ENCODE measurements at regions not wholly inside any gene's neighbourhood (a gene's known extent, or its start where the extent isn't known, plus 50 kb on each side); places are given as distances from the start of the nearest gene placed in this dataset.
"Not testable (repeated sequence)": the region's sequence is repeated elsewhere in the genome, so short reads cannot be mapped to it uniquely, and the experiment has no call there.

DNA sequence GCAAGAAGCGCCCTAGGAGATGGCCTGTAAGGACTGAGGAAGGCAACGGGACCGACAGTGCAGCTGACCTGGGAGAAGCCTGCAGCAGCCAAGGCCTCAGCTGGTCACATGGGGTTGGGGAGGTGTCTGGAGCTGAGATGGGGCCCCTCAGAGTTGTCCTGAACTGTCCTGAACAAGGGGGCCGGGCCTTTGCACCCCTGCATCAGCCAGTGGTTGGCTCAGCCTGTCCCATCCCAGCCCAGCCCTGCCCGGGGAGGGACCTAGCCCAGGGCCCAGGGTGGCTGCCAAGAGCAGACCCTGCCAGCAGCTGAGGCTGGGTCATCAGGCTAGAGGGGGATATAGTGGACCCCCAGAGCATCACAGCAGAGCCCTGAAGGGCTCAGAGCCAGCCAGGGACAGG lies 122.8 kb upstream of the PPP1R26 start:
- no peak overlapping the region for H3K4me3 ChIP-seq (ENCODE audit: control insufficient read depth, low read depth, low read length)
- TF ChIP-seq, protein P1, sequence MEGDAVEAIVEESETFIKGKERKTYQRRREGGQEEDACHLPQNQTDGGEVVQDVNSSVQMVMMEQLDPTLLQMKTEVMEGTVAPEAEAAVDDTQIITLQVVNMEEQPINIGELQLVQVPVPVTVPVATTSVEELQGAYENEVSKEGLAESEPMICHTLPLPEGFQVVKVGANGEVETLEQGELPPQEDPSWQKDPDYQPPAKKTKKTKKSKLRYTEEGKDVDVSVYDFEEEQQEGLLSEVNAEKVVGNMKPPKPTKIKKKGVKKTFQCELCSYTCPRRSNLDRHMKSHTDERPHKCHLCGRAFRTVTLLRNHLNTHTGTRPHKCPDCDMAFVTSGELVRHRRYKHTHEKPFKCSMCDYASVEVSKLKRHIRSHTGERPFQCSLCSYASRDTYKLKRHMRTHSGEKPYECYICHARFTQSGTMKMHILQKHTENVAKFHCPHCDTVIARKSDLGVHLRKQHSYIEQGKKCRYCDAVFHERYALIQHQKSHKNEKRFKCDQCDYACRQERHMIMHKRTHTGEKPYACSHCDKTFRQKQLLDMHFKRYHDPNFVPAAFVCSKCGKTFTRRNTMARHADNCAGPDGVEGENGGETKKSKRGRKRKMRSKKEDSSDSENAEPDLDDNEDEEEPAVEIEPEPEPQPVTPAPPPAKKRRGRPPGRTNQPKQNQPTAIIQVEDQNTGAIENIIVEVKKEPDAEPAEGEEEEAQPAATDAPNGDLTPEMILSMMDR (IDR thresholded peaks at IDR 0.05; ENCODE audit: control insufficient read depth, insufficient read depth, low read depth, low read length, missing control alignments) = no peak
- no peak for DNase-seq (ENCODE audit: low read depth)

GRCh38 chr9:135357863-135358551 lies 121.6 kb upstream of the PPP1R26 start:
- H3K4me3 ChIP-seq (ENCODE audit: control insufficient read depth, low read depth, low read length) = no peak overlapping the region
- no peak for DNase-seq (ENCODE audit: low read depth)
- TF ChIP-seq, protein P1 (IDR thresholded peaks at IDR 0.05; ENCODE audit: control insufficient read depth, insufficient read depth, low read depth, low read length, missing control alignments) = no peak

DNA sequence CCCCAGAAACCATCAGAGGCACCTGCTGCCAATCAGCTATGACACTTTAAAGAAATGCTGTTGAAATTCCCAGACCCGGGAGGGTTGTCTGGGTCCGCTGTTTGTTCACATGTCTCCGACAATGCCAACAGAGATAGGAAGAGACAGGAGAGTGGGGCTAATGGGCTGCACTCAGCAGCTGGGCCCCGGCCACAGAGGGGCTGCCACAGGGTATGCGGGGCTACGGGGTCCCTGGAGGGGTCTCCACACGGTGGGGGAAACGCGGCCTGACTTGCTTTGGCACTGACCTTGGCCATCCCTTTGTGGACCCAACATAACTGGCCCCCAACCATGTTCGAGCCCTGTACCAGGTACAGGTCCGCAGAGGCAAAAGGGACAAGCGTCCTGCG lies 121.0 kb upstream of the PPP1R26 start:
- DNase-seq (ENCODE audit: low read depth) = no peak
- TF ChIP-seq, protein P1 (IDR thresholded peaks at IDR 0.05; ENCODE audit: control insufficient read depth, insufficient read depth, low read depth, low read length, missing control alignments) = no peak
- H3K4me3 ChIP-seq (ENCODE audit: control insufficient read depth, low read depth, low read length) = no peak overlapping the region

DNA sequence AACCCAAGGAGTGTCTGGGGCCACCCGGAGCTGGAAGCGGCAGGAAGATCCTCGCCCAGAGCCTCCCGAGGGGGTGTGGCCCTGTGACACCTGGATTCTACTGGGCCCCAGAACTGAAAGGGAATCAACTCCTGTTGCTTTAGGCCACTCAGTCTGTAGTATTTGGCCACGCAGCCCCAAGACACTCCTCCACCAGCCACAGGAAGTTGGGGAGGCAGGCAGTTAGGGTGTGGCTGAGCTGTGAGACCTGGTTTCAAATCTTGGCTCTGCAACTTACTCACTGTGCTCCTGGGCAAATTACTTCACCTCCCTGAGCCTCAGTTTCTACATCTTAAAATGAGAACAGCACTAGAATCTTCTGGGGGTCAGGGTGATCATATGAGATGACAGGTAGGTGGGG lies 119.8 kb upstream of the PPP1R26 start:
- H3K4me3 ChIP-seq (ENCODE audit: control insufficient read depth, low read depth, low read length) = no peak overlapping the region
- TF ChIP-seq, protein P1 (IDR thresholded peaks at IDR 0.05; ENCODE audit: control insufficient read depth, insufficient read depth, low read depth, low read length, missing control alignments) = no peak
- no peak for DNase-seq (ENCODE audit: low read depth)

GRCh38 chr9:135360617-135361016 lies 119.0 kb upstream of the PPP1R26 start:
- no peak overlapping the region for H3K4me3 ChIP-seq (ENCODE audit: control insufficient read depth, low read depth, low read length)
- DNase-seq (ENCODE audit: low read depth) = no peak
- TF ChIP-seq, protein P1 (IDR thresholded peaks at IDR 0.05; ENCODE audit: control insufficient read depth, insufficient read depth, low read depth, low read length, missing control alignments) = no peak

DNA sequence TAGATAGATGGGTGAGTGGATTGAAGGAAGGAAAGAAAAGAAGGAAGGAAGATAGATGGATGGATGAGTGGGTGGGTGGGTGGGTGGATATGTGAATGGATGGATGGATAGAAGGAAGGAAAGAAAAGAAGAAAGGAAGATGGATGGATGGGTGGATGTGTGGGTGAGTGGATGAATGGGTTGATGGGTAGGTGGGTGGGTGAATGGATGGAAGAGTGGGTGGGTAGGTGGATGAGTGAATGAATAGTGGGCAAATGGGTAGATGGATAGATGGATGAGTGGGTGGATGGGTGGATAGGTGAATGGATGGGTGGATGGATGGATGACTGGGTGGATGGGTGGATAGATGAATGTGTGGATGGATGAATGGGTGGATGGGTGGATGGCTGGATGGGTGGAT lies 117.9 kb upstream of the PPP1R26 start:
- H3K4me3 ChIP-seq (ENCODE audit: control insufficient read depth, low read depth, low read length); DNase-seq (ENCODE audit: low read depth): not testable (repeated sequence)

DNA sequence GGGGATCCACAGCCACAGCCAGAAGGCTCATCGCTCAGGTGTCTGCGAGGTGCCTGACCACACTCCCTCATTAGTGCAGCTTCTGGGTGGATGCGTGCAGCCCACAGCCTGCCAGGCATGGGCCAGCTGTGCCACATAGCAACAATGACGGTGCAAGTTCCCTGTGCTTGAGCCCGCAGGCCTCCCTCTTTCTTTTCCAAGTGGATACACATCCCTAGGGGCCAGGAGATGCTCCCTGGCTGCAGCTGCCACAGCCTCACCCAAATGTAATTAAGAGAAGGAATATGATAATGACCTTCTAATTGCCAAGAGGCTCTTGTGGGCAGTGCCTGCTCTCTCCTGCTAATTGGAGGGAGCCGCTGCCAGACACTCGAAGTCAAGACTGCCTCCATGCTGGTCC lies 116.0 kb upstream of the PPP1R26 start:
- TF ChIP-seq, protein P1 (IDR thresholded peaks at IDR 0.05; ENCODE audit: control insufficient read depth, insufficient read depth, low read depth, low read length, missing control alignments) = no peak
- no peak for DNase-seq (ENCODE audit: low read depth)
- H3K4me3 ChIP-seq (ENCODE audit: control insufficient read depth, low read depth, low read length) = no peak overlapping the region

Data from AG09309 (cell line).